ENCODE measurements at regions not wholly inside any gene's neighbourhood (a gene's known extent, or its start where the extent isn't known, plus 50 kb on each side); places are given as distances from the start of the nearest gene placed in this dataset.

DNA sequence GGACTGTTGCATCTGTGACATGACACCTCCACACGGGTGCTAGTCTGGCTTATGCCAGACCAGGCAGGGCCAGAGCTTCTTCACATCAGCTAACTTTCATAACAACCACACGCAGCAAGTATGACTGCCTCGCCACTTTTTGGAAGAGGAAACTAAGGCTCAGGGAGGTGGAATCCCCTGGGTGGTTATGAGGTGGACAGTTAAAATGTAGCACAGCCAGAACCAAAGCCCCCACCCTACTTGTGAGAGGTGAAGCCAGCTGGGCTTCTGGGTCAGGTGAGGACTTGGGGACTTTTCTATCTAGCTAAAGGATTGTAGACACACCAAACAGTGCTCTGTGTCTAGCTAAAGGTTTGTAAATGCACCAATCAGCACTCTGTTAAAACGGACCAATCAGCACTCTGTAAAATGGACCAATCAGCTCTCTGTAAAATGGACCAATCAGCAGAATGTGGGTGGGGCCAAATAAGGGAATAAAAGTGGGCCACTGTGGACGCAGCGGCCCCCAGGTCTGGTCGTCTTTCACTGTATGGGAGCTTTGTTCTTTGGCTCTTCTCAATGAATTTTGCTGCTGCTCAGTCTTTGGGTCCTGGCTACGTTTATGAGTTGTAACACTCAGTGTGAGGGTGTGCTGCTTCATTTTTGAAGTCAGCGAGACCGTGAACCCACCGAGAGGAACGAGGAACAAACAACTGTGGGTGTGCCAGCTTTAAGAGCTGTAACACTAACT lies 171.0 kb downstream of the PTPN20 start:
- Histone ChIP-seq H3K27ac (no peak overlapping the region), H3K9ac (ENCODE audit: insufficient read length) (no peak overlapping the region), H3K4me3 (no peak overlapping the region), H3K9me3 (ENCODE audit: low read depth, low read length) (no peaks in the 10 kb centered on the region), H3K36me3 (ENCODE audit: insufficient read depth, low read length) (no peaks in the 10 kb centered on the region)
- DNase-seq (ENCODE audit: low read depth, low spot score) = no peak
- TF ChIP-seq FOXP2 (optimal IDR thresholded peaks at IDR 0.05; ENCODE audit: control extremely low read depth, extremely low read length, insufficient read depth) (no peak), EZH2 (IDR thresholded peaks at IDR 0.05) (no peak), POLR2AphosphoS5 (IDR thresholded peaks at IDR 0.05; ENCODE audit: borderline replicate concordance, low read depth, low read length) (no peak)

DNA sequence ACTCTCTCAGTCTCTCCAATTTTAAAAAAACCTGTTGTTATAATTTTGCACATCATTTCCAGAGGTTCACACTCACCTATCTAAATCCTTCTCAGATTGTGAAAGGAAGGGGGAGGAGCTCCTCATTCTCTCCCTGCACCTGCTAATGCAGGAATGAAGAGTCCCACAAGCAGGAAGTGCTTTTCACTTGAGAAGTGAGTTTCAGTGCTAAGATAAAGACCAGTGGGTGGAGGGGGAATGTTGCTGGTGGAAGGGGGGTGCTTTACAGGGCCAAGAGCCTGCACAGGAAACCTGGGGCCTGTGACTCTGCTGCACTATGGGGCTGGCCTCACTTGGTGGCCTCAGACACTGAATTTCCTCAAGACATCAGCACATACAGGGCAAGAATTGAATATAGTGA lies 176.4 kb downstream of the PTPN20 start:
- Histone ChIP-seq H3K4me3 (no peak overlapping the region), H3K9ac (ENCODE audit: insufficient read length) (no peak overlapping the region), H3K36me3 (ENCODE audit: insufficient read depth, low read length) (no peaks in the 10 kb centered on the region), H3K9me3 (ENCODE audit: low read depth, low read length) (no peaks in the 10 kb centered on the region), H3K27ac (no peak overlapping the region)
- no peak for DNase-seq (ENCODE audit: low read depth, low spot score)
- TF ChIP-seq EZH2 (IDR thresholded peaks at IDR 0.05) = no peak
- no peak for TF ChIP-seq FOXP2 (optimal IDR thresholded peaks at IDR 0.05; ENCODE audit: control extremely low read depth, extremely low read length, insufficient read depth)
- TF ChIP-seq POLR2AphosphoS5 (IDR thresholded peaks at IDR 0.05; ENCODE audit: borderline replicate concordance, low read depth, low read length) = no peak

DNA sequence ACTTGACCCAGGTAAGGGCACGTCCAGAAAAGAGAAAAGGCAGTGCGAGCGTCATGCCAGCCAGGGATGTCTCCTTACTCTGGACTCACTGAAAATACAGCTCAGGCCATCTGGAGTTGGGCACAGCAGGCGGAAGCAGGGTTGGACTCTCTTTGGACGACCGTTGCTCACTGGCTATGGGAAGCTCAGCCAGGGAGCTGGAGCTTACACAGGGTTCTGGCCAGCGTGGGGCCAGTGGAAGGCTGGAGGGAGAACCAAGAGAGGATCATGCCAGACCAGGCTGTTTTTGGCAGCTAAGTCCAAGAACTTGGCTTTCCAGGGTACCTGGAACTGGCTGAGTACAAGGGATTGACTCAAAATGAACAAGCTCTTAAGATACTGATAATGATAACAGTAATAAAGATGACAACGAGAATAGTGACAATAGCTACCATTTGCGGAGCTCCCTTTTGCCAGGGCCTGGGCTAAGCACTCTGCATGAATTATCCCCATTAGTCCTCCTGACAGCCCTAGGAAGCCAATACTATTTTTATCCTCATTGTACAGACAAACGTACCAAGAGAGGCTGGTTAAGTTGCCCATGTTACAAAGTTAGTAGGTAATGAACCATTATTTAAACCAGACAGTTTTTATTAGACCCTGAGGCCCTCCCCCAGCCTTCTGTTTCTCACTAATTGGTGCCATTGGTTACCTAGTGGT lies 177.6 kb downstream of the PTPN20 start:
- no peak overlapping the region for H3K27ac ChIP-seq
- no peak overlapping the region for H3K4me3 ChIP-seq
- no peak overlapping the region for H3K9ac ChIP-seq (ENCODE audit: insufficient read length)
- no peak for DNase-seq (ENCODE audit: low read depth, low spot score)
- H3K36me3 ChIP-seq (ENCODE audit: insufficient read depth, low read length) = no peaks in the 10 kb centered on the region
- no peaks in the 10 kb centered on the region for H3K9me3 ChIP-seq (ENCODE audit: low read depth, low read length)
- TF ChIP-seq FOXP2 (optimal IDR thresholded peaks at IDR 0.05; ENCODE audit: control extremely low read depth, extremely low read length, insufficient read depth) (no peak), EZH2 (IDR thresholded peaks at IDR 0.05) (no peak), POLR2AphosphoS5 (IDR thresholded peaks at IDR 0.05; ENCODE audit: borderline replicate concordance, low read depth, low read length) (no peak)

DNA sequence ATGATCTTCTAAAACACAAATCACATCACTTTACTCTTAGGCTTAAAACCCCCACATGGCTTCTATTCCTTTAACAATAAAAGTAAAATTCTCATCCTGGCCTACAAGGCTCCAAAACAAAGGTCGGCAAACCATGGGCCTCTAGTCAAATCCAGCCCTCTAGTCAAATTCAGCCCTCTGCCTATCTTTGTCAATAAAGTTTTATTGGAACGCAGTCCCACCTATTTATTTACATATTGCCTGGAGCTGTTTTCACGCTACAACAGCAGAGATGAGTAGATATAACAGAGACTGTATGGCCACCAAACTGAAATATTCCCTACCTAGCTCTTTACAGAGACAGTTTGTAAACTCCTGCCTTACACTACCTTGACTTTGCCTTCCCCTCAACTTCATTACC lies 178.8 kb downstream of the PTPN20 start:
- TF ChIP-seq POLR2AphosphoS5 (IDR thresholded peaks at IDR 0.05; ENCODE audit: borderline replicate concordance, low read depth, low read length) (no peak), EZH2 (IDR thresholded peaks at IDR 0.05) (no peak), FOXP2 (optimal IDR thresholded peaks at IDR 0.05; ENCODE audit: control extremely low read depth, extremely low read length, insufficient read depth) (no peak)
- Histone ChIP-seq H3K9me3 (ENCODE audit: low read depth, low read length) (no peaks in the 10 kb centered on the region), H3K36me3 (ENCODE audit: insufficient read depth, low read length) (no peaks in the 10 kb centered on the region), H3K4me3 (no peak overlapping the region), H3K27ac (no peak overlapping the region), H3K9ac (ENCODE audit: insufficient read length) (no peak overlapping the region)
- DNase-seq (ENCODE audit: low read depth, low spot score) = no peak

DNA sequence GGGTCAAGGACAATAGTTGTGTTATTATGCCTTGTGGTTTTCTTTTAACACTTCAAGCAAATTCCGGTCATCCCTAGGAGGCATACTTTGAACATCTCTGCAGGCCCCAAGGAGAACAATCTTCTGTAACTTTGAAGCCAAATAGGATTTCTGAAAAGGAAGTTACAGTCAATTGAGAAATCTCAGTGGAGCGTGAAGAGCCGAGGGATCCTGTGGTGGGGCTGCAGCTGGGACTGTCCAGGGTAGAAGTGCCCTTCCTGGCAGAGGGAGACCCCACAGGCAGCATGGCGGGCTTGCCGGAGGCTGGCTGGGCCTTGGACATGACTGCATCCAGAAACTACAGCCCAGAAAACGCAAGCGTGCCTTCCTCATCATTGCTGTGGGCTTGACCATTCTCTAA lies 179.7 kb downstream of the PTPN20 start:
- no peak for DNase-seq (ENCODE audit: low read depth, low spot score)
- Histone ChIP-seq H3K9me3 (ENCODE audit: low read depth, low read length) (no peaks in the 10 kb centered on the region), H3K36me3 (ENCODE audit: insufficient read depth, low read length) (no peaks in the 10 kb centered on the region), H3K27ac (no peak overlapping the region), H3K9ac (ENCODE audit: insufficient read length) (no peak overlapping the region), H3K4me3 (no peak overlapping the region)
- TF ChIP-seq POLR2AphosphoS5 (IDR thresholded peaks at IDR 0.05; ENCODE audit: borderline replicate concordance, low read depth, low read length) (no peak), EZH2 (IDR thresholded peaks at IDR 0.05) (no peak), FOXP2 (optimal IDR thresholded peaks at IDR 0.05; ENCODE audit: control extremely low read depth, extremely low read length, insufficient read depth) (no peak)

DNA sequence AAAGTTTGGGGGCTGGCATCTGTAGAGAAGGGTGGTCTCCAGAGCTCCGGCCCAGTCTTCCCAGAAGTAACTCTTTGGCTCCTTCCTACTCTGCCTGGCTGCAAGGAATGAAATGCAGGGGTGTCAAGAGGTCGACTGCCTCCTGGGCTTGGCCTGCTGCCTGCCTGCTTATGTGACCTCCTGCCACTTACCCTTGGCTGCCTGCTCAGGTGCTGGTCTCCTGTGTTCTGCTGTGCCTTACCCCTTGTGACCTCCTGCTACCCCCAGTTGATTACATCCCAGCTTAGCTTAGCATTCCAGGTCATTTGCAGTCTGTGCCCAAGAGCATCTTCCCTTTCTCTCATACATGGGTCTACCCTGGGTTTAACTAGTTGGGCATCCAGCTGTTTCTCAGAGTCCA lies 180.2 kb downstream of the PTPN20 start:
- DNase-seq (ENCODE audit: low read depth, low spot score) = no peak
- Histone ChIP-seq H3K27ac (no peak overlapping the region), H3K4me3 (no peak overlapping the region), H3K9ac (ENCODE audit: insufficient read length) (no peak overlapping the region), H3K9me3 (ENCODE audit: low read depth, low read length) (no peaks in the 10 kb centered on the region), H3K36me3 (ENCODE audit: insufficient read depth, low read length) (no peaks in the 10 kb centered on the region)
- TF ChIP-seq EZH2 (IDR thresholded peaks at IDR 0.05) = no peak
- TF ChIP-seq FOXP2 (optimal IDR thresholded peaks at IDR 0.05; ENCODE audit: control extremely low read depth, extremely low read length, insufficient read depth) = no peak
- no peak for TF ChIP-seq POLR2AphosphoS5 (IDR thresholded peaks at IDR 0.05; ENCODE audit: borderline replicate concordance, low read depth, low read length)

DNA sequence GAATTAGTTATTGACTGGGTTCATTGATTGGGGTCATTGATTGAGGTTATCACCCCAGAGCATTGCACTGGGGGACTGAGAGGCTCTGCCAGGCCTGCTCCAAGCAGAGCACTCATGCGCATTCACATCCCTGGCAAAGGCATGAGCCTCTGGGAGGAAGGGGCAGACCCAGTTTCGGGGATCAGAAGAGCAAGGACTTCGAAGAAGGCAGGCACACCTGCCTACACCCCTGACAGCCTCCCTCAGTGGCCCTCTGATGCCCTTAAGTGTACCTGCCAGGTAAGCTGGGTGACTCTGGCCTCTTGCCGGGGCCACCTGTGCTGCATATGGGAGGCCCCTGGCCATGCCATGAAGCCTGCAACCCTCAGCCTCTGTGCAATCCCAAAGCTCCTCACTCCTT lies 181.1 kb downstream of the PTPN20 start:
- no peak for TF ChIP-seq FOXP2 (optimal IDR thresholded peaks at IDR 0.05; ENCODE audit: control extremely low read depth, extremely low read length, insufficient read depth)
- no peak for TF ChIP-seq POLR2AphosphoS5 (IDR thresholded peaks at IDR 0.05; ENCODE audit: borderline replicate concordance, low read depth, low read length)
- no peak for TF ChIP-seq EZH2 (IDR thresholded peaks at IDR 0.05)
- no peaks in the 10 kb centered on the region for H3K36me3 ChIP-seq (ENCODE audit: insufficient read depth, low read length)
- no peak for DNase-seq (ENCODE audit: low read depth, low spot score)

DNA sequence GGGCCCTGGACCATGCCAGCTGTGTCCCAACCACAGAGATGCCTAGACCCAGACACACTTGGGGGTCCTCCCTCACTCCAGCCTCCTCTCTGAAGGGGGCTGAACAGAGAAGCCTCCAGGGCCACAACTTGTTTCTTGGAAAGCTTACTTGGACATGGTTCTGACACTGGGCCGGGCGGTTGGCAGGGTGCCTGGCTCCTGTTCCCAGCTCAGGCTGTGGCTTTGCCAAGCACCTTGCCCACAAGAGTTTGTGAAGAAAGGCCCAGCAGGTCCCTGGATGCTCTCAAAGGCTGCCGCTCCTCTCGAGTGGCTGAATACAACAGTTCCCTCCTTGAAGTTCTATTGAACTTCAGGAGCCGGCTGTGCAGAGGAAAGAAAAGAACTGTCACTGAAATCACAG lies 181.6 kb downstream of the PTPN20 start:
- Histone ChIP-seq H3K4me3 (no peak overlapping the region), H3K36me3 (ENCODE audit: insufficient read depth, low read length) (no peaks in the 10 kb centered on the region), H3K27ac (no peak overlapping the region), H3K9me3 (ENCODE audit: low read depth, low read length) (no peaks in the 10 kb centered on the region), H3K9ac (ENCODE audit: insufficient read length) (no peak overlapping the region)
- TF ChIP-seq POLR2AphosphoS5 (IDR thresholded peaks at IDR 0.05; ENCODE audit: borderline replicate concordance, low read depth, low read length) (no peak), FOXP2 (optimal IDR thresholded peaks at IDR 0.05; ENCODE audit: control extremely low read depth, extremely low read length, insufficient read depth) (no peak), EZH2 (IDR thresholded peaks at IDR 0.05) (no peak)
- no peak for DNase-seq (ENCODE audit: low read depth, low spot score)

More for the DNA sequence above, 181.1 kb downstream of the PTPN20 start:
- Histone ChIP-seq H3K9me3 (ENCODE audit: low read depth, low read length) (no peaks in the 10 kb centered on the region), H3K27ac (no peak overlapping the region), H3K4me3 (no peak overlapping the region), H3K9ac (ENCODE audit: insufficient read length) (no peak overlapping the region)

Measured in SK-N-MC (cell line).